ENCODE measurements at regions not wholly inside any gene's neighbourhood (a gene's known extent, or its start where the extent isn't known, plus 50 kb on each side); places are given as distances from the start of the nearest gene placed in this dataset.

GRCh38 chr13:42671502-42671901, 97.5 kb downstream of the TNFSF11 start (continued):
- TF ChIP-seq ZNF214 (tag by site-specific recombination; IDR thresholded peaks at IDR 0.05; ENCODE audit: borderline replicate concordance): no peak

- POLR2A ChIA-PET: no interaction called here
- Histone ChIP-seq H3K4me3 (ENCODE audit: low read depth, low read length) (no peak overlapping the region), H3K9me3 (ENCODE audit: control insufficient read depth, insufficient read depth, low read depth, low read length) (no peaks in the 10 kb centered on the region), H3K27ac (ENCODE audit: extremely low read depth, low read depth, low read length) (no peak overlapping the region), H3K36me3 (ENCODE audit: control insufficient read depth in 2 of 2, insufficient read depth in 1 of 2, low read length in 2 of 2) (no peaks in the 10 kb centered on the region), H3K4me1 (ENCODE audit: control insufficient read depth, insufficient read depth, low read length) (no peaks in the 10 kb centered on the region)
- TF ChIP-seq ZNF555 (tag by site-specific recombination; conservative IDR thresholded peaks at IDR 0.05) (no peak), CTCF (tag by site-specific recombination; IDR thresholded peaks at IDR 0.05) (no peak), HOXA7 (CRISPR knock-in tag; IDR thresholded peaks at IDR 0.05; ENCODE audit: borderline replicate concordance) (no peak), GLIS2 (tag by site-specific recombination; IDR thresholded peaks at IDR 0.05) (no peak), ZNF391 (tag by site-specific recombination; IDR thresholded peaks at IDR 0.05; ENCODE audit: borderline replicate concordance, low read depth) (no peak), ZNF561 (tag by site-specific recombination; IDR thresholded peaks at IDR 0.05; ENCODE audit: borderline replicate concordance) (no peak), ZNF140 (tag by site-specific recombination; IDR thresholded peaks at IDR 0.05) (no peak), ZNF292 (tag by site-specific recombination; IDR thresholded peaks at IDR 0.05; ENCODE audit: borderline replicate concordance, low read depth) (no peak), GLI2 (tag by site-specific recombination; IDR thresholded peaks at IDR 0.05; ENCODE audit: borderline replicate concordance, low read depth) (no peak), ZNF629 (tag by site-specific recombination; IDR thresholded peaks at IDR 0.05) (no peak), ZBTB20 (tag by site-specific recombination; IDR thresholded peaks at IDR 0.05) (no peak)
- CTCF ChIA-PET: no interaction called here
Measured at GRCh38 chr13:42673677-42674076, 99.7 kb downstream of the TNFSF11 start.

GRCh38 chr13:42680748-42681147, 100.6 kb upstream of the FAM216B start:
- POLR2A ChIA-PET: no interaction called here
- no peaks in the 10 kb centered on the region for H3K9me3 ChIP-seq (ENCODE audit: control insufficient read depth, insufficient read depth, low read depth, low read length)
- CTCF ChIA-PET: interaction anchor here (0.6 kb wide), 1 partner anchor 570 kb away, joined by 4 read pairs; no protein-coding TSS in a partner anchor
- H3K27ac ChIP-seq (ENCODE audit: extremely low read depth, low read depth, low read length): no peak overlapping the region
- H3K4me1 ChIP-seq (ENCODE audit: control insufficient read depth, insufficient read depth, low read length): no peaks in the 10 kb centered on the region
- TF ChIP-seq SP2 (tag by site-specific recombination; IDR thresholded peaks at IDR 0.05) (no peak), ZNF768 (tag by site-specific recombination; IDR thresholded peaks at IDR 0.05) (no peak), ZNF776 (tag by site-specific recombination; IDR thresholded peaks at IDR 0.05; ENCODE audit: borderline replicate concordance) (no peak), ZNF692 (tag by site-specific recombination; IDR thresholded peaks at IDR 0.05) (no peak), ZNF514 (tag by site-specific recombination; IDR thresholded peaks at IDR 0.05) (no peak), ZNF837 (tag by site-specific recombination; IDR thresholded peaks at IDR 0.05) (no peak), ZNF211 (tag by site-specific recombination; IDR thresholded peaks at IDR 0.05; ENCODE audit: low read depth) (no peak), ZNF341 (tag by site-specific recombination; IDR thresholded peaks at IDR 0.05; ENCODE audit: low read depth) (no peak), SETDB1 (IDR thresholded peaks at IDR 0.05; ENCODE audit: insufficient read length, low read length) (no peak), ZNF121 (tag by site-specific recombination; IDR thresholded peaks at IDR 0.05) (no peak), ZNF645 (tag by site-specific recombination; IDR thresholded peaks at IDR 0.05) (no peak), MYNN (tag by site-specific recombination; IDR thresholded peaks at IDR 0.05; ENCODE audit: borderline replicate concordance) (no peak), KLF16 (tag by site-specific recombination; IDR thresholded peaks at IDR 0.05) (no peak), ZNF670 (tag by site-specific recombination; IDR thresholded peaks at IDR 0.05; ENCODE audit: low read depth) (no peak), BCL6B (tag by site-specific recombination; IDR thresholded peaks at IDR 0.05) (no peak), ZNF18 (tag by site-specific recombination; IDR thresholded peaks at IDR 0.05) (no peak), KLF8 (tag by site-specific recombination; IDR thresholded peaks at IDR 0.05) (no peak)
- H3K4me3 ChIP-seq (ENCODE audit: low read depth, low read length): no peak overlapping the region
- no peaks in the 10 kb centered on the region for H3K36me3 ChIP-seq (ENCODE audit: control insufficient read depth in 2 of 2, insufficient read depth in 1 of 2, low read length in 2 of 2)
